Peyer's patch (tissue), 4 donors: ENCODE measurements at regions not wholly inside any gene's neighbourhood (a gene's known extent, or its start where the extent isn't known, plus 50 kb on each side); places are given as distances from the start of the nearest gene placed in this dataset.

Experiments
- CTCF ChIP-seq, 6 experiments: fragments of 450-650 bp in 4 of 6; fragments of 200-600 bp in 2 of 6; sonication (generic) in 1 of 6; IDR thresholded peaks; one replicate each; pipeline ENCODE4 v1.5.1; 2017 to 2019; ENCODE audit warnings: antibody characterized with exemption in 6 of 6, mild to moderate bottlenecking in 3 of 6, moderate library complexity in 1 of 6
- POLR2A ChIP-seq, 2 donors: fragments of 450-650 bp; IDR thresholded peaks; one replicate each; pipeline ENCODE4 v1.5.1; 2017; ENCODE audit warnings: antibody characterized with exemption in 2 of 2, mild to moderate bottlenecking in 2 of 2, moderate library complexity in 2 of 2

DNA sequence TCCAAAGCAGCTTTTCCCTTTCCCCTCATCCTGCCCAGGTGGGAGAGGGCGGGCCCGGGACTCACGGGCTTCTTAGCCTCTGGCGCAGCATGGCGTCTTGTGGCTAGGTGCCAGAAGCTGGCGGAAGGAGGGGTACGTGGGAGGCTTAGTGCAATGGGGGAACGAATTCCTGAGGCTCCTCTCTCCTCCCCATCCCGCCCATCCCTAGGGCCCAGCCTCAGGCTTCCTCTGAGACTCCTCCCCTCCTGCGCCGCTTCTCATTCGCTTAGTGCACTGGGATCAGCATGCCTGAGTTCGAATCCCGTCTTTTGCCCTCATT, 297.8 kb downstream of the ZNF536 start:
- TF ChIP-seq CTCF (IDR thresholded peaks at IDR 0.05) (no peak), POLR2A (IDR thresholded peaks at IDR 0.05) (no peak)
